Thoracic aorta (tissue), 2 donors: ENCODE measurements at regions not wholly inside any gene's neighbourhood (a gene's known extent, or its start where the extent isn't known, plus 50 kb on each side); places are given as distances from the start of the nearest gene placed in this dataset.
A peak's percentile ranks its signal among the peaks of the same experiment; 100 is the strongest.
"Not testable (repeated sequence)": the region's sequence is repeated elsewhere in the genome, so short reads cannot be mapped to it uniquely, and the experiment has no call there.

Source experiments
- ATAC-seq: fragments of 150-250 bp; one replicate; pipeline ENCODE4 v1.8.0; 2017; ENCODE audit warnings: low read depth; ENCODE audit not compliant: insufficient number of reproducible peaks, low FRiP score
- DNase-seq: peaks from one replicate; pipeline ENCODE4 v3.0.0-alpha.2; 2020; ENCODE audit warnings: low spot score
- H3K27ac ChIP-seq, 2 donors: fragments of 200-600 bp; sonication (generic); 1 replicate in 1 of 2; 2 replicates in 1 of 2; pipeline ENCODE4 v1.5.1; 2016; ENCODE audit warnings: mild to moderate bottlenecking in 2 of 2, moderate library complexity in 2 of 2
- H3K27me3 ChIP-seq: fragments of 200-600 bp; sonication (generic); replicated peaks from 2 replicates; pipeline ENCODE4 v1.6.0; 2016; ENCODE audit warnings: mild to moderate bottlenecking; ENCODE audit not compliant: insufficient read depth
- H3K36me3 ChIP-seq: fragments of 200-600 bp; sonication (generic); one replicate; pipeline ENCODE4 v1.5.1; 2016
- H3K4me1 ChIP-seq, 2 donors: fragments of 200-600 bp; sonication (generic); 1 replicate in 1 of 2; 2 replicates in 1 of 2; pipeline versions ENCODE4 v1.5.1 to v1.6.0; 2016; ENCODE audit warnings: low read depth in 2 of 2, mild to moderate bottlenecking in 1 of 2; ENCODE audit not compliant: control insufficient read depth in 1 of 2
- H3K4me3 ChIP-seq: fragments of 200-600 bp; sonication (generic); 2 replicates; pipeline ENCODE4 v1.5.1; 2016; ENCODE audit warnings: mild to moderate bottlenecking
- H3K9me3 ChIP-seq: fragments of 200-600 bp; sonication (generic); 2 replicates; pipeline ENCODE4 v1.5.1; 2016

DNA sequence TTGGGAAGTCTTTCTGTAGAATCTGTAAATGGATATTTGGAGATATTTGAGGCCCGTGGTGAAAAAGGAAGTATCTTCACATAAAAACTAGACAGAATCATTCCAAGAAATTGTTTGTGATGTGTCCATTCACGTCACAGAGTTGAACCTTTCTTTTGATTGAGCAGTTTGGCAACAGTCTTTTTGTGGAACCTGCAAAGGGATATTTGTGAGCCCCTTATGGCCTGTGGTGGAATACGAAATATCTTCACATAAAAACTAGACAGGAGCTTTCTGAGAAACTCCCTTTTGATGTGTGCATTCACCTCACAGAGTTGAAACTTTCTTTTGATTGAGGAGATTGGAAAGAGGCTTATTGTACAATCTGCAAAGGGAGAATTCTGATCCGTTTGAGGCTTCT is 2980.4 kb downstream of the TUBA3C start:
- H3K27me3 ChIP-seq, DNase-seq, H3K27ac ChIP-seq, ATAC-seq, H3K4me1 ChIP-seq, H3K9me3 ChIP-seq, H3K4me3 ChIP-seq, H3K36me3 ChIP-seq: not testable (repeated sequence)

GRCh38 chr13:16160609-16161008 is 3021.0 kb downstream of the TUBA3C start:
- peaks cover 25% of the 10 kb centered on the region for H3K9me3 ChIP-seq
- ATAC-seq, H3K27ac ChIP-seq, H3K4me1 ChIP-seq, H3K36me3 ChIP-seq, H3K27me3 ChIP-seq, H3K4me3 ChIP-seq, DNase-seq: not testable (repeated sequence)

GRCh38 chr13:16158958-16159357 is 3022.7 kb downstream of the TUBA3C start:
- not testable (repeated sequence) for ATAC-seq, DNase-seq
- H3K9me3 ChIP-seq, result peaks cover 23% of the 10 kb centered on the region

DNA sequence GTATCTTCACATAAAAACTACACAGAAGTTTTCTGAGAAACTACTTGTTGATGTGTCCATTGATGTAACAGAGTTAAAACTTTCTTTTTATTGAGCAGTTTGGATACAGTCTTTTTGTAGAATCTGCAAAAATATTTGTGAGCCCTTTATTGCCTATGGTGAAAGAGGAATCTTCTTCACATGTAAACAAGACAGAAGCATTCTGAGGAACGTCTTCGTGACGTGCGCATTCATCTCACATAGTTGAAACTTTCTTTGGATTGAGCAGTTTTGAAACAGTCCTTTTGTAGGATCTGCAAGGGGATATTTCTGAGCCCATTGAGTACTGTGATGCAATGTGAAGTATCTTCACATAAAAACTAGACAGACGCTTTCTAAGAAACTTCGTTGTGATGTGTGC is 3023.6 kb downstream of the TUBA3C start:
- DNase-seq, result peak; percentile 4
- H3K36me3 ChIP-seq, H3K27ac ChIP-seq, H3K4me1 ChIP-seq, H3K4me3 ChIP-seq, ATAC-seq, H3K27me3 ChIP-seq: not testable (repeated sequence)
- H3K9me3 ChIP-seq, result peaks cover 22% of the 10 kb centered on the region

More at GRCh38 chr13:16158958-16159357, 3022.7 kb downstream of the TUBA3C start:
- H3K27me3 ChIP-seq, H3K4me1 ChIP-seq, H3K27ac ChIP-seq, H3K36me3 ChIP-seq, H3K4me3 ChIP-seq: not testable (repeated sequence)

DNA sequence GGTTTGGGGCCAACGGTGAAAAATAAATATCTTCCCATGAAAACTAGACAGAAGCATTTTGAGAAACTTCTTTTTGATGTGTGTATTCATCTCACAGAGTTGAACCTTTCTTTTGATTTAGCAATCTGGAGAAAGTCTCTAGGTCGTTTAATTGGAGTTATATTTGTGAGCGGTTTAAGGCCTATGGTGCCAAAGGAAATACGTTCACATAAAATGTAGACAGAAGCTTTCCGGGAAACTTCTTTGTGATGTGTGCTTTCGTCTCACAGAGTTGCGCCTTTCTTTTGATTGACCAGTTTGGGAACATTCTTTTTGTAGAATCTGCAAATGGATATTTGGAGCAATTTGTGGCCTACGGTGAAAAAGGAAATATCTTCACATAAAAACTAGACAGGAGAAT is 3028.8 kb downstream of the TUBA3C start:
- ATAC-seq, H3K4me1 ChIP-seq, DNase-seq, H3K27me3 ChIP-seq, H3K27ac ChIP-seq, H3K36me3 ChIP-seq, H3K4me3 ChIP-seq: not testable (repeated sequence)
- peaks cover 30% of the 10 kb centered on the region for H3K9me3 ChIP-seq

DNA sequence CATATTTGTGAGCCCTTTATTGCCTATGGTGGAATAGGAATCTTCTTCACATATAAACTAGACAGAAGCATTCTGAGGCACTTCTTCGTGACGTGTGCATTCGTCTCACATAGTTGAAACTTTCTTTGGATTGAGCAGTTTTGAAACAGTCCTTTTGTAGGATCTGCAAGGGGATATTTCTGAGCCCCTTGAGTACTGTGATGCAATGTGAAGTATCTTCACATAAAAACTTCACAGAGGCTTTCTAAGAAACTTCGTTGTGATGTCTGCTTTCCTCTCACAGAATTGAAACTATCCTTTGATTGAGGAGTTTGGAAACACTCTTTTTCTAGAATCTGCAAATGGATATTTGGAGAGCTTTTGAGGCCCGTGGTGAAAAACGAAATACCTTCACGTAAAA is 3030.3 kb downstream of the TUBA3C start:
- ATAC-seq, H3K27me3 ChIP-seq, DNase-seq, H3K4me1 ChIP-seq, H3K4me3 ChIP-seq, H3K27ac ChIP-seq, H3K36me3 ChIP-seq: not testable (repeated sequence)
- peaks cover 29% of the 10 kb centered on the region for H3K9me3 ChIP-seq

DNA sequence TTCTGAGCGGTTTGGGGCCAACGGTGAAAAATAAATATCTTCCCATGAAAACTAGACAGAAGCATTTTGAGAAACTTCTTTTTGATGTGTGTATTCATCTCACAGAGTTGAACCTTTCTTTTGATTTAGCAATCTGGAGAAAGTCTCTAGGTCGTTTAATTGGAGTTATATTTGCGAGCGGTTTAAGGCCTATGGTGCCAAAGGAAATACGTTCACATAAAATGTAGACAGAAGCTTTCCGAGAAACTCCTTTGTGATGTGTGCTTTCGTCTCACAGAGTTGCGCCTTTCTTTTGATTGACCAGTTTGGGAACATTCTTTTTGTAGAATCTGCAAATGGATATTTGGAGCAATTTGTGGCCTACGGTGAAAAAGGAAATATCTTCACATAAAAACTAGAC is 3032.2 kb downstream of the TUBA3C start:
- H3K4me3 ChIP-seq, ATAC-seq, H3K4me1 ChIP-seq, H3K36me3 ChIP-seq, H3K27me3 ChIP-seq, H3K27ac ChIP-seq, DNase-seq: not testable (repeated sequence)
- H3K9me3 ChIP-seq, result peaks cover 40% of the 10 kb centered on the region

GRCh38 chr13:16145652-16146051 is 3036.0 kb downstream of the TUBA3C start:
- H3K9me3 ChIP-seq, result peaks cover 33% of the 10 kb centered on the region
- H3K36me3 ChIP-seq, H3K27ac ChIP-seq, H3K4me3 ChIP-seq, H3K4me1 ChIP-seq, H3K27me3 ChIP-seq, ATAC-seq: not testable (repeated sequence)
- peak; percentile 3 for DNase-seq

DNA sequence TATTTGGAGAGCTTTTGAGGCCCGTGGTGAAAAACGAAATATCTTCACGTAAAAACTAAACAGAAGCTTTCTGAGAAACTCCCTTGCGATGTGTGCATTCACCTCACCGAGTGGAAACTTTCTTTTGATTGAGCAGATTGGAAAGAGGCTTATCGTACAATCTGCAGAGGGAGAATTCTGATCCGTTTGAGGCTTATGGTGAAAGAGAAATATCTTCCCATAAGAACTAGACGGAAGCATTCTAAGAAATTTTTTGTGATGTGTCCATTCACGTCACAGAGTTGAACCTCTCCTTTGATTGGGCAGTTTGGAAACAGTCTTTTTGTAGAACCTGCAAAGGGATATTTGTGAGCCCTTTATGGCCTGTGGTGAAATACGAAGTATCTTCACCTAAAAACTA is 3040.3 kb downstream of the TUBA3C start:
- not testable (repeated sequence) for H3K4me3 ChIP-seq, ATAC-seq, H3K27ac ChIP-seq, DNase-seq, H3K36me3 ChIP-seq, H3K27me3 ChIP-seq, H3K4me1 ChIP-seq
- H3K9me3 ChIP-seq, result peaks cover 28% of the 10 kb centered on the region

DNA sequence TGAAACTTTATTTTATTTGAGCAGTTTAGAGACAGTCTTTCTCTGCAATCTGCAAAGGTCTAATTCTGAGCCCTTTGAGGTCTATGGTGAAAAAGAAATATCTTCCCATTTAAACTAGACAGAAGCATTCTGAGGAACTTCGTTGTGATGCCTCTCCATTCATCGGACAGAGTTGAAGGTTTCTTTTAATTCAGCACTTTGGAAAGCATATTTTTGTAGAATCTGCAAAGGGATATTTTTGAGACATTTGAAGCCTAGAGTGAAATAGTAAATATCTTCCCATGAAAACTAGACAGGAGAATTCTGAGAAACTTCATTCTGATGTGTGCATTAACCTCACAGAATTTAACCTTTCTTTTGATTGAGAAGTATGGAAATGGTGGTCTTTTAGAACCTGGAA is 3044.8 kb downstream of the TUBA3C start:
- DNase-seq, ATAC-seq: not testable (repeated sequence)
- H3K9me3 ChIP-seq, result peaks cover 22% of the 10 kb centered on the region

GRCh38 chr13:16128675-16129074 is 3052.9 kb downstream of the TUBA3C start:
- not testable (repeated sequence) for ATAC-seq, H3K36me3 ChIP-seq, H3K27ac ChIP-seq, H3K4me3 ChIP-seq, H3K27me3 ChIP-seq, DNase-seq, H3K4me1 ChIP-seq
- H3K9me3 ChIP-seq, result peaks cover 12% of the 10 kb centered on the region

More for the DNA sequence above, 3044.8 kb downstream of the TUBA3C start:
- not testable (repeated sequence) for H3K27me3 ChIP-seq, H3K36me3 ChIP-seq, H3K4me3 ChIP-seq, H3K4me1 ChIP-seq, H3K27ac ChIP-seq

DNA sequence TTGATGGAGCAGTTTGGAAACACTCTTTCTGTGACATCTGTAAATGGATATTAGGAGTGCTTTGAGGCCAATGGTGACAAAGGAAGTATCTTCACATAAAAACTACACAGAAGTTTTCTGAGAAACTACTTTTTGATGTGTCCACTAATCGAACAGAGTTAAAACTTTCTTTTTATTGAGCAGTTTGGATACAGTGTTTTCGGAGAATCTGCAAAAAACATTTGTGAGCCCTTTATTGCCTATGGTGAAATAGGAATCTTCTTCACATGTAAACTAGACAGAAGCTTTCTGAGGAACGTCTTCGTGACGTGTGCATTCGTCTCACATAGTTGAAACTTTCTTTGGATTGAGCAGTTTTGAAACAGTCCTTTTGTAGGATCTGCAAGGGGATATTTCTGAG is 3068.2 kb downstream of the TUBA3C start:
- ATAC-seq, H3K4me3 ChIP-seq, H3K36me3 ChIP-seq, H3K4me1 ChIP-seq, H3K27ac ChIP-seq, H3K27me3 ChIP-seq, DNase-seq: not testable (repeated sequence)
- H3K9me3 ChIP-seq, result peaks cover 12% of the 10 kb centered on the region
